ENCODE measurements at regions not wholly inside any gene's neighbourhood (a gene's known extent, or its start where the extent isn't known, plus 50 kb on each side); places are given as distances from the start of the nearest gene placed in this dataset.

DNA sequence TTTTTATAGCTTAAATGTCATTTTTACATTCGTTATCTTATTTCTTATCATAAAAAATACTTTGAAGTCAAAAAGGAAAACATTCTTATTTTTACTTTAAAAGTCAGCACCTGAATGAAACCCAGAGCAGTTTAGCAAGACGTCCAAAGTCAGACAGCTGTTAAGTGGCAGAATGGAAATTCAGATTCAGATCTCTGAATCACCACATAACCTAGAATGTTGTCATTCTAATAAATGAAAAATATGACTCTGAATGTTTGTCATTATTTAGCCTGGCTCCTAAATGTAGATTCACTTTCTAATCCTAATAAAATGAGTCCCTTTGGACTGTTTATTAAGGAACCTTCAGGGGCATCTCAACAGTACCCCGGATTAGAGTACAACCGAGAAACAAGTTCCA lies 75.2 kb upstream of the RGS7 start:
- no peak overlapping the region for H2AK9ac ChIP-seq (replicated peaks; ENCODE audit: low read depth, low read length, poor library complexity)
- no peaks in the 10 kb centered on the region for H3K9me1 ChIP-seq (ENCODE audit: insufficient read depth, low read length)
- H3K23ac ChIP-seq (ENCODE audit: low read depth, low read length): no peak overlapping the region
- TF ChIP-seq NFE2L2 (IDR thresholded peaks at IDR 0.05; ENCODE audit: low read depth, low read length): no peak
- TF ChIP-seq POLR2A (IDR thresholded peaks at IDR 0.05; ENCODE audit: low read depth, low read length): no peak
- TF ChIP-seq, protein P1, sequence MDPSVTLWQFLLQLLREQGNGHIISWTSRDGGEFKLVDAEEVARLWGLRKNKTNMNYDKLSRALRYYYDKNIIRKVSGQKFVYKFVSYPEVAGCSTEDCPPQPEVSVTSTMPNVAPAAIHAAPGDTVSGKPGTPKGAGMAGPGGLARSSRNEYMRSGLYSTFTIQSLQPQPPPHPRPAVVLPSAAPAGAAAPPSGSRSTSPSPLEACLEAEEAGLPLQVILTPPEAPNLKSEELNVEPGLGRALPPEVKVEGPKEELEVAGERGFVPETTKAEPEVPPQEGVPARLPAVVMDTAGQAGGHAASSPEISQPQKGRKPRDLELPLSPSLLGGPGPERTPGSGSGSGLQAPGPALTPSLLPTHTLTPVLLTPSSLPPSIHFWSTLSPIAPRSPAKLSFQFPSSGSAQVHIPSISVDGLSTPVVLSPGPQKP (IDR thresholded peaks at IDR 0.05; ENCODE audit: borderline replicate concordance, low read depth, low read length): no peak
- no peak for TF ChIP-seq CTCF (conservative IDR thresholded peaks at IDR 0.05; ENCODE audit: low read depth, low read length)
- no peak for TF ChIP-seq FOS (IDR thresholded peaks at IDR 0.05; ENCODE audit: low read depth, low read length)
- TF ChIP-seq MXI1 (IDR thresholded peaks at IDR 0.05; ENCODE audit: borderline replicate concordance, low read depth, low read length): no peak
- TF ChIP-seq RFX5 (IDR thresholded peaks at IDR 0.05; ENCODE audit: low read depth, low read length): no peak
- no peak for TF ChIP-seq USF2 (IDR thresholded peaks at IDR 0.05; ENCODE audit: low read depth, low read length)
- no peak for TF ChIP-seq MAZ (IDR thresholded peaks at IDR 0.05; ENCODE audit: borderline replicate concordance, low read depth, low read length)
- TF ChIP-seq RCOR1 (IDR thresholded peaks at IDR 0.05; ENCODE audit: insufficient replicate concordance, low read length): no peak
- TF ChIP-seq BHLHE40 (IDR thresholded peaks at IDR 0.05; ENCODE audit: low read depth, low read length): no peak
- no peak for TF ChIP-seq CHD1 (IDR thresholded peaks at IDR 0.05; ENCODE audit: low read depth, low read length)
- no peak for TF ChIP-seq SMC3 (IDR thresholded peaks at IDR 0.05; ENCODE audit: low read depth, low read length)
- H4K20me1 ChIP-seq (ENCODE audit: insufficient read depth, low read length): no peaks in the 10 kb centered on the region
- H3K4me2 ChIP-seq (ENCODE audit: low read depth, low read length): no peak overlapping the region
- BruUV-seq (replicated peaks): no TSS peak
- no peak overlapping the region for H4K5ac ChIP-seq (ENCODE audit: low read depth, low read length)
- no peak overlapping the region for H2BK15ac ChIP-seq (ENCODE audit: low read depth, low read length)
- H4K8ac ChIP-seq (ENCODE audit: low read depth in 2 of 2, low read length in 2 of 2): no peak overlapping the region
- no peak overlapping the region for H3K4ac ChIP-seq (ENCODE audit: low read depth, low read length)
- no peaks in the 10 kb centered on the region for H3K79me1 ChIP-seq (ENCODE audit: low read depth in 1 of 2, low read length in 2 of 2)
- no peaks in the 10 kb centered on the region for H3K9me3 ChIP-seq (ENCODE audit: control insufficient read depth, insufficient read depth, low read length)
- no peaks in the 10 kb centered on the region for H3K36me3 ChIP-seq (ENCODE audit: control insufficient read depth, insufficient read depth, low read length)
- no peak overlapping the region for H3K4me3 ChIP-seq (ENCODE audit: insufficient read depth, low read depth, low read length)
- in situ Hi-C loops (cut with MboI; ENCODE audit: low sequenced_read_pairs): no loop called here
- H2AK5ac ChIP-seq (ENCODE audit: low read depth, low read length): no peak overlapping the region
- H2BK120ac ChIP-seq (ENCODE audit: low read depth, low read length): no peak overlapping the region
- H3K27me3 ChIP-seq (ENCODE audit: control insufficient read depth, insufficient read depth, low read length): no peaks in the 10 kb centered on the region
- no peak overlapping the region for H3K27ac ChIP-seq (ENCODE audit: insufficient read depth, low read length)
- no peak overlapping the region for H3K18ac ChIP-seq (ENCODE audit: low read depth, low read length)
- H3K56ac ChIP-seq (ENCODE audit: extremely low read depth, insufficient read depth, low read length): no peak overlapping the region
- ChIA-PET CTCF (interaction anchor here (0.9 kb wide), 1 partner anchor 11 kb away, joined by 3 read pairs; no protein-coding TSS in a partner anchor), POLR2A (ENCODE audit: unreplicated experiment) (no interaction called here)
- dilution Hi-C loops (cut with HindIII; ENCODE audit: low sequenced_read_pairs, unreplicated experiment): no loop called here
- no peak overlapping the region for H4K91ac ChIP-seq (ENCODE audit: insufficient read depth, low read depth, low read length)
- 90% methylated on average over 2 of the region's 4 CpGs; no CpG with 5 or more reads in 1 of the 2 experiments for WGBS, 2 experiments (ENCODE audit: extremely low coverage in 2 of 2, insufficient read length in 1 of 2)
- H3K14ac ChIP-seq (replicated peaks; ENCODE audit: low read depth, low read length): no peak overlapping the region
- no peak overlapping the region for H2AFZ ChIP-seq (replicated peaks; ENCODE audit: low read length, poor library complexity)
- H3K4me1 ChIP-seq (ENCODE audit: control insufficient read depth, insufficient read depth, low read length): no peaks in the 10 kb centered on the region
- ATAC-seq (ENCODE audit: low read depth): no peak
- intact Hi-C loops (cut with micrococcal nuclease): no loop called here
- H3K9ac ChIP-seq (ENCODE audit: low read depth, low read length): no peak overlapping the region
- no peak overlapping the region for H2BK20ac ChIP-seq (ENCODE audit: low read depth, low read length)
- H2BK5ac ChIP-seq (ENCODE audit: low read depth, low read length, poor library complexity, severe bottlenecking): no peak overlapping the region
- no peak for DNase-seq
